Lower leg skin (tissue), 3 donors: ENCODE measurements at regions not wholly inside any gene's neighbourhood (a gene's known extent, or its start where the extent isn't known, plus 50 kb on each side); places are given as distances from the start of the nearest gene placed in this dataset.

Experiments used
- CTCF ChIP-seq, 3 donors: fragments of 450-650 bp; IDR thresholded peaks; one replicate each; pipeline ENCODE4 v1.5.1; 2016; ENCODE audit warnings: antibody characterized with exemption in 3 of 3, mild to moderate bottlenecking in 3 of 3, moderate library complexity in 2 of 3
- POLR2A ChIP-seq, 2 donors: fragments of 450-650 bp; IDR thresholded peaks; one replicate each; pipeline ENCODE4 v1.6.1; 2016 to 2017; ENCODE audit warnings: antibody characterized with exemption in 2 of 2, mild to moderate bottlenecking in 1 of 2, moderate library complexity in 1 of 2

DNA sequence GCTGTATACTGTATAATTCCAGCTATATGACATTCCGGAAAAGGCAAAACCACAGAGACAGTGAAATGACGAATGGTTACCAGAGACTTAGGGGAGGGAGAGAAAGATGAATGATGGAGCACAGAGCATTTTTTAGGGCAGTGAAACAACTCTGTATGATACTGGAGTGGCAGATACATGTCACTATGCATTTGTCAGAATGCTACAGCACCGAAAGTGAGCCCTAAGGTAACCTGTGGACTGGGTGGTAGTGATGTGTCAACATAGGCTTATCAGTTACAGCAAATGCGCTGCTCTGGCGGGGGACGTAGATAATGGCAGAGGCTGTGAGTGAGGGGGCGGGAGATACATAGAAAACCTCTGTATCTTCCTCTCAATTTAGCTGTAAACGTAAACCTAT, 201.3 kb upstream of the SSTR4 start:
- TF ChIP-seq POLR2A (IDR thresholded peaks at IDR 0.05) = no peak
- TF ChIP-seq CTCF (IDR thresholded peaks at IDR 0.05) = no peak
